AML-193 (cell line): ENCODE measurements at regions not wholly inside any gene's neighbourhood (a gene's known extent, or its start where the extent isn't known, plus 50 kb on each side); places are given as distances from the start of the nearest gene placed in this dataset.

Experiments
- DNase-seq, 2 experiments: peaks; one replicate each; lab custom pipeline; 2025; lab: John Stamatoyannopoulos, UW

GRCh38 chr18:40055262-40055661, 1899.8 kb upstream of the PIK3C3 start:
- DNase-seq = no peak

- no peak for DNase-seq
Observed at GRCh38 chr18:40049716-40050115, 1905.3 kb upstream of the PIK3C3 start.

- DNase-seq = no peak
Observed at GRCh38 chr18:40048886-40049650, 1906.0 kb upstream of the PIK3C3 start.

GRCh38 chr18:40048253-40048652, 1906.8 kb upstream of the PIK3C3 start:
- DNase-seq = no peak

GRCh38 chr18:40046596-40046995, 1908.4 kb upstream of the PIK3C3 start:
- DNase-seq = no peak

- no peak for DNase-seq
Observed at GRCh38 chr18:40041951-40042350, 1913.1 kb upstream of the PIK3C3 start.

GRCh38 chr18:40040574-40040973, 1914.5 kb upstream of the PIK3C3 start:
- DNase-seq = no peak

- no peak for DNase-seq
Observed at GRCh38 chr18:40037356-40037755, 1917.7 kb upstream of the PIK3C3 start.

GRCh38 chr18:40036861-40037260, 1918.2 kb upstream of the PIK3C3 start:
- DNase-seq = no peak

- DNase-seq = no peak
Observed at GRCh38 chr18:40035966-40036365, 1919.1 kb upstream of the PIK3C3 start.

GRCh38 chr18:40032076-40032475, 1923.0 kb upstream of the PIK3C3 start:
- no peak for DNase-seq

- no peak for DNase-seq
Observed at GRCh38 chr18:40031435-40031834, 1923.6 kb upstream of the PIK3C3 start.

- no peak for DNase-seq
Observed at GRCh38 chr18:40019797-40020392, 1935.1 kb upstream of the PIK3C3 start.

GRCh38 chr18:40018266-40018665, 1936.8 kb upstream of the PIK3C3 start:
- DNase-seq = no peak

- DNase-seq = no peak
Observed at GRCh38 chr18:40017021-40017420, 1938.0 kb upstream of the PIK3C3 start.

- no peak for DNase-seq
Observed at GRCh38 chr18:40016405-40016804, 1938.6 kb upstream of the PIK3C3 start.

GRCh38 chr18:40013001-40013609, 1941.9 kb upstream of the PIK3C3 start:
- DNase-seq = no peak

- DNase-seq = no peak
Observed at GRCh38 chr18:40011201-40011600, 1943.8 kb upstream of the PIK3C3 start.

- no peak for DNase-seq
Observed at GRCh38 chr18:40006634-40007033, 1948.4 kb upstream of the PIK3C3 start.

- DNase-seq = no peak
Observed at GRCh38 chr18:40004246-40004645, 1950.8 kb upstream of the PIK3C3 start.

- no peak for DNase-seq
Observed at GRCh38 chr18:39998317-39998716, 1956.7 kb upstream of the PIK3C3 start.

GRCh38 chr18:39994498-39994897, 1960.5 kb upstream of the PIK3C3 start:
- DNase-seq = no peak

- no peak for DNase-seq
Observed at GRCh38 chr18:39991696-39992265, 1963.3 kb upstream of the PIK3C3 start.
